Activated T-helper 1 cell treated with anti-CD3 and anti-CD28 coated beads, Interleukin-12 subunit alpha, Interleukin-12 subunit beta, Interleukin-2, Interleukin-4 antibody, amounts not matched to agents 30 ng/mL and 10 ng/mL and 1 ng/mL, durations not matched to agents 14 hours and 24 hours and 36 hours (primary cell): ENCODE measurements at regions not wholly inside any gene's neighbourhood (a gene's known extent, or its start where the extent isn't known, plus 50 kb on each side); places are given as distances from the start of the nearest gene placed in this dataset.
"Not testable (repeated sequence)": the region's sequence is repeated elsewhere in the genome, so short reads cannot be mapped to it uniquely, and the experiment has no call there.

Experiments
- DNase-seq: peaks from one replicate; pipeline ENCODE4 v3.0.0; 2021; ENCODE audit warnings: low spot score
- H3K27ac Mint-ChIP-seq: one replicate; pipeline ENCODE4 v1.8.0; 2021; ENCODE audit warnings: mild to moderate bottlenecking, mixed read lengths
- H3K27me3 Mint-ChIP-seq: one replicate; pipeline ENCODE4 v1.8.0; 2022; ENCODE audit warnings: mild to moderate bottlenecking, moderate library complexity, mixed read lengths; ENCODE audit not compliant: insufficient read depth
- H3K36me3 Mint-ChIP-seq: one replicate; pipeline ENCODE4 v1.8.0; 2021; ENCODE audit warnings: low read depth, mixed read lengths
- H3K4me1 Mint-ChIP-seq: one replicate; pipeline ENCODE4 v1.8.0; 2021; ENCODE audit warnings: low read depth, mixed read lengths
- H3K4me3 Mint-ChIP-seq: one replicate; pipeline ENCODE4 v1.8.0; 2021; ENCODE audit warnings: mild to moderate bottlenecking, moderate library complexity, mixed read lengths
- H3K9me3 Mint-ChIP-seq: one replicate; pipeline ENCODE4 v1.8.0; 2021; ENCODE audit warnings: mixed read lengths
- intact Hi-C: fragments of 100-400 bp; cut with micrococcal nuclease; formaldehyde crosslinking; loops from one replicate; pipeline ENCODE4 v1.15.1; 2024

GRCh38 chr6:81875782-81876293 is 123.4 kb upstream of the TENT5A start:
- no peak for DNase-seq
- Mint-ChIP-seq H3K4me1 (no peaks in the 10 kb centered on the region), H3K4me3 (no peak overlapping the region), H3K36me3 (no peaks in the 10 kb centered on the region), H3K9me3 (peaks cover 11% of the 10 kb centered on the region), H3K27ac (no peak overlapping the region), H3K27me3 (no peaks in the 10 kb centered on the region)
- intact Hi-C loops, result no loop called here

DNA sequence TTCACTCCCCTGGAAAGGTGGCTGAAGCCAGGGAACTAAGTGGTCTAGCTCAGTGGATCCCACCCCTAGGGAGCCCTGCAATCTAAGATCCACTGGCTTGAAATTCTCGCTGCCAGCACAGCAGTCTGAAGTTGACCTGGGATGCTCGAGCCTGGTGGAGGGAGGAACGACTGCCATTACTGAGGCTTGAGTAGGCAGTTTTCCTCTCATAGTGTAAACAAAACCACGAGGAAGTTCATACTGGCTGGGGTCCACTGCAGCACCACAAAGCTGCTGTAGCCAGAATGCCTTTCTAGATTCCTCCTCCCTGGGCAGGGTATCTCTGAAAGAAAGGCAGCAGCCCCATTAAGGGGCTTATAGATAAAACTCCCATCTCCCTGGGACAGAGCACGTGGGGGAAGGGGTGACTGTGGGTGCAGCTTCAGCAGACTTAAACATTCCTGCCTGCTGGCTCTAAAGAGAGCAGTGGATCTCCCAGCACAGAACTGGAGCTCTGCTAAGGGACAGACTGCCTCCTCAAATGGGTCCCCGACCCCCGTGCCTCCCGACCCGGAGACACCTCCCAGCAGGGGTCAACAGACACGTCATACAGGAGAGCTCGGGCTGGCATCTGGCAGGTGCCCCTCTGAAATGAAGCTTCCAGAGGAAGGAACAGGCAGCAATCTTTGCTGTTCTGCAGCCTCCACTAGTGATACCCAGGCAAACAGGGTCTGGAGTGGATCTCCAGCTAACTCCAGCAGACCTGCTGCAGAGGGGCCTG is 117.4 kb upstream of the TENT5A start:
- DNase-seq, H3K4me1 Mint-ChIP-seq, H3K27me3 Mint-ChIP-seq, H3K27ac Mint-ChIP-seq, H3K36me3 Mint-ChIP-seq, H3K4me3 Mint-ChIP-seq, intact Hi-C loops: not testable (repeated sequence)
- H3K9me3 Mint-ChIP-seq, result peaks cover 14% of the 10 kb centered on the region

DNA sequence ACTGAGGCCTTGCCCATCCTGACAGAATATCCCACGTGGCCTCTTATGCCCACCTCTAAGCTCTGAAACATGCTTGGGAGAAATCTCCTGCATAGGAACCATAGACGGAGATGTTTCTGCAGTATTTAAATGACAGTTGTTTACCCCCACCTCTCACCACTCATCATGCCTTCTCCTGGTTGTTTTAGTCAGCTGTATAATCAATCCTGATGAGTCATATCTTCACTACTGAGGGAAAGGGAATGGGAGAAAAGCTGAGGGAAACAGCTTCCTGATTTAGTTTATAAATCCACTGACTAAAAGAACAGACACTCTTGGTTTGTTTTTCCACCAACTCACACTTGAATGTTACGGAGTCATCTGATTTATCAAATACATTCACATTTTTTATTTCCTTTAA is 113.2 kb upstream of the TENT5A start:
- H3K4me1 Mint-ChIP-seq, result no peaks in the 10 kb centered on the region
- no peak overlapping the region for H3K27ac Mint-ChIP-seq
- DNase-seq, result no peak
- H3K27me3 Mint-ChIP-seq, result no peaks in the 10 kb centered on the region
- intact Hi-C loops, result no loop called here
- peaks cover 2% of the 10 kb centered on the region for H3K9me3 Mint-ChIP-seq
- H3K4me3 Mint-ChIP-seq, result no peak overlapping the region
- no peaks in the 10 kb centered on the region for H3K36me3 Mint-ChIP-seq

GRCh38 chr6:81864124-81864523 is 111.6 kb upstream of the TENT5A start:
- H3K4me1 Mint-ChIP-seq, result no peaks in the 10 kb centered on the region

DNA sequence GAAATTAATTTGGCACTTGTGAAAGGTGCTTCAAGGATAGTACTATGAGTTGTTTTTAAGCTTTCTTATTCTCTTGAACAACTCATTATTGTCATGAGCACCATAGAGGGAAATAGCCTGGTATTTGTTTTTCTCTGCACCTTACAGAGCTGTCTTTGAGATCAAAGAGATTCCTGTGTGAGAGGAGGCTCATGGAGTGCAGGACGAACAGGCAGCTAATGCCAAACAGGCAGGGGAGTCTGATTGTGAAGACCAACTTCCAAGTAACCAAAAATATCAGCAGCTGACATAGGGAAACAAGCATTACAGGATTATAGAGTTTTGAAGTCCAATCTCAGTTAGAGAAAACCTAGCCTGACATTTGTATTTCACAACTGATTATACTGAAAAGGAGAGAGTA is 110.6 kb upstream of the TENT5A start:
- Mint-ChIP-seq H3K27ac (no peak overlapping the region), H3K4me1 (no peaks in the 10 kb centered on the region), H3K36me3 (no peaks in the 10 kb centered on the region), H3K4me3 (no peak overlapping the region), H3K9me3 (no peaks in the 10 kb centered on the region), H3K27me3 (no peaks in the 10 kb centered on the region)
- DNase-seq, result no peak
- intact Hi-C loops, result no loop called here

More at GRCh38 chr6:81864124-81864523, 111.6 kb upstream of the TENT5A start:
- no peak overlapping the region for H3K27ac Mint-ChIP-seq
- H3K36me3 Mint-ChIP-seq, result no peaks in the 10 kb centered on the region
- H3K9me3 Mint-ChIP-seq, result no peaks in the 10 kb centered on the region
- no peaks in the 10 kb centered on the region for H3K27me3 Mint-ChIP-seq
- intact Hi-C loops, result no loop called here
- no peak for DNase-seq
- no peak overlapping the region for H3K4me3 Mint-ChIP-seq

- DNase-seq, result no peak
- Mint-ChIP-seq H3K9me3 (no peaks in the 10 kb centered on the region), H3K4me1 (no peaks in the 10 kb centered on the region), H3K36me3 (no peaks in the 10 kb centered on the region), H3K27me3 (no peaks in the 10 kb centered on the region), H3K27ac (no peak overlapping the region), H3K4me3 (no peak overlapping the region)
- intact Hi-C loops, result no loop called here
Measured at GRCh38 chr6:81861281-81861680, 108.8 kb upstream of the TENT5A start.

DNA sequence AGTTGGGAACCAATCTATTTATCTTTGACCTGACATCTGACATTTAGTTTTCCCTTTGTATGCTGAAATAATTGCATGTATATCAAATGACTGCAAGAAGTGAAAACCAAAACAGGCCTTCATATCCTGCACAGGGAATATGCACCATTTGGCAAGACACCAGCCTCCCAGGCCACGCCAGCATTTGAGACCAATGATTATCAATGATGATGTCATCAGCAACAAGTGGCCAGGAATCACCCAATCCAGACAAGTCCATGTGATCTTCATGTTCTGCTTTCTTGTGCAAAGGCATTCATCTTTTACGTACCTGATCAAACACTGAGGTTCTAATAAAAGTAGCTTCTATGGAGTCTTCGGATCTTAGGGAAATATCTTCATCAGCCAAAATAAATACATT is 107.4 kb upstream of the TENT5A start:
- no peak for DNase-seq
- H3K27me3 Mint-ChIP-seq, result no peaks in the 10 kb centered on the region
- no peaks in the 10 kb centered on the region for H3K9me3 Mint-ChIP-seq
- no peaks in the 10 kb centered on the region for H3K36me3 Mint-ChIP-seq
- no peaks in the 10 kb centered on the region for H3K4me1 Mint-ChIP-seq
- no peak overlapping the region for H3K4me3 Mint-ChIP-seq
- H3K27ac Mint-ChIP-seq, result no peak overlapping the region
- intact Hi-C loops, result no loop called here

GRCh38 chr6:81857812-81858211 is 105.3 kb upstream of the TENT5A start:
- Mint-ChIP-seq H3K4me3 (no peak overlapping the region), H3K27me3 (no peaks in the 10 kb centered on the region), H3K27ac (no peak overlapping the region), H3K4me1 (no peaks in the 10 kb centered on the region), H3K9me3 (no peaks in the 10 kb centered on the region), H3K36me3 (no peaks in the 10 kb centered on the region)
- intact Hi-C loops, result no loop called here
- no peak for DNase-seq

DNA sequence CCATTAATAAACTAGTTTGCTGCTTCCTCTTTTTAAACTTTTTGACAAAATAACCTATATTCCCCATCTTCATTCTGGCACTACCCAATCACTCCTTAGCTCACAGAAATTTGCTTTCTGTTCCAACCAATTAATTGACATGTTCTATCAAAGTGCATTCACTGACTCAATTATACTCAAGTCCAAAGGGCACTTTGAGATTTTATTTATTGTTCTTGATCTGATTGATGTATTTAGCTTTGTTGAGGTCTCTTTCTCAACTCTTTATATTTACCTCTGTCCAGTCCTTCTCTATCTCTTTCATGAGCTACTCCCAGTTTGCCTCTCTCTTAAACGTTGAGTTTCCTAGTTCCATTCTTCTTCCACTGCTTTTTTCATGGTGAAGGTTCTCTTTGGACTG is 104.4 kb upstream of the TENT5A start:
- DNase-seq, result no peak
- Mint-ChIP-seq H3K4me1 (no peaks in the 10 kb centered on the region), H3K9me3 (no peaks in the 10 kb centered on the region), H3K27me3 (no peaks in the 10 kb centered on the region), H3K27ac (no peak overlapping the region), H3K4me3 (no peak overlapping the region), H3K36me3 (no peaks in the 10 kb centered on the region)
- intact Hi-C loops, result no loop called here

DNA sequence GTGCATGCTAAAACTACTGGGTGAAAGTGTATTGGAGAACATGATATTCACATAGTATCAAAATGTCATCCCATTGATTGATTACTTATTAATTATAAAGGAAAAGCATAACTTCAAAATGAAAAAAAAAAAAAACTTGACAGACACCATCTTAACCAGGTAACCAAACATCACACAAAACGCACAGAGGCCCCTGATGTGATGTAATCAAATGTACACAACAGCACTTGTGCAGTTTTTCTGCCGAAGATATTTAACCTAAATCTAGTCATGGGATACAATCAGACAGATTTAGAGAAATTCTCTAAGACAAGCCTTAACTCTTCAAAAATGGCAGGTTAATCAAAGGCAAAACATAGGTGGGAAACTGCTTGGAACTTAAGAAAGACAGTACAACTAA is 102.0 kb upstream of the TENT5A start:
- Mint-ChIP-seq H3K27ac (no peak overlapping the region), H3K4me3 (no peak overlapping the region), H3K9me3 (no peaks in the 10 kb centered on the region), H3K27me3 (no peaks in the 10 kb centered on the region), H3K36me3 (no peaks in the 10 kb centered on the region), H3K4me1 (no peaks in the 10 kb centered on the region)
- no peak for DNase-seq
- intact Hi-C loops, result no loop called here

DNA sequence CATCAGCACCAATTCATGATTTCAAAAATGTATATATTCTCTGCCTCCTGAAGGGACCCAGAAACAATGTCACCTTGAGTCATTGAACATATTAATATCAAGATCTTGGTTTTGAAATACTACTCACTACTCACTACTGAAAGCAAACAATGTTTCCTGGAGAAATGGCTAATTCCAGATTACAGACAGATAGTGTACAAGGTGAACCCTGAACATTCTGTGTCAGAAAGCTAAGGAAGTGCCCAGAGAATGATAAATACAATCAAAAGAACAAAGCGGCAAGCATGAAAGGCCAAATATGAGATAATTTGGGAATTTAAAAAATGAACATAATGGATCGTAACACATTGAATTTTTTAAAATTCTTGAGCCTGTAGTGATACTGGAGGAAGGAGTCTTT is 101.5 kb upstream of the TENT5A start:
- H3K9me3 Mint-ChIP-seq, result no peaks in the 10 kb centered on the region
- no peaks in the 10 kb centered on the region for H3K4me1 Mint-ChIP-seq
- intact Hi-C loops, result no loop called here
- H3K27ac Mint-ChIP-seq, result no peak overlapping the region
- H3K27me3 Mint-ChIP-seq, result no peaks in the 10 kb centered on the region
- H3K36me3 Mint-ChIP-seq, result no peaks in the 10 kb centered on the region
- no peak overlapping the region for H3K4me3 Mint-ChIP-seq
- no peak for DNase-seq

GRCh38 chr6:81849248-81849647 is 96.8 kb upstream of the TENT5A start:
- Mint-ChIP-seq H3K9me3 (no peaks in the 10 kb centered on the region), H3K27me3 (no peaks in the 10 kb centered on the region), H3K36me3 (no peaks in the 10 kb centered on the region), H3K27ac (no peak overlapping the region), H3K4me1 (no peaks in the 10 kb centered on the region), H3K4me3 (no peak overlapping the region)
- DNase-seq, result no peak
- intact Hi-C loops, result no loop called here

DNA sequence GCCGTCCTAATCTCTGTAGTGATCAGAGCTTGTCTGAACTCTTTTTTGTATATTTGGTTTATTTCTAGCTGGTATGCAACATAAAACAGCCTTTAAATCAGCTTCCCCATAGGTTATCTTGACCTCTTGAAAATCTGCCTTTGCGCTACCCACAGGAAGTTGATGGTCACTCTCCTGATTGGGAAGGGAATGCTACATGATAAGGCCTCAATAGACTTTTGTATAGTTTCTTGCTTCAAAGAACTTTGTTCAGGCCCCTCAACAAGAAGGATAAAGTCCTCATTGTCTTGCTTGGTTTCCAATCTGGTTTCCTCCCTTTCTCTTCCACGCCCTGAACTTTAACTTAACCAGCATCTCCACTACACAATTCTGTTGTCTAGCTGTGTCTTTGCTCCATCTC is 95.4 kb upstream of the TENT5A start:
- H3K27me3 Mint-ChIP-seq, result no peaks in the 10 kb centered on the region
- no peak overlapping the region for H3K4me3 Mint-ChIP-seq
- no peaks in the 10 kb centered on the region for H3K9me3 Mint-ChIP-seq
- no peaks in the 10 kb centered on the region for H3K36me3 Mint-ChIP-seq
- H3K4me1 Mint-ChIP-seq, result no peaks in the 10 kb centered on the region
- DNase-seq, result no peak
- intact Hi-C loops, result no loop called here
- H3K27ac Mint-ChIP-seq, result no peak overlapping the region

- Mint-ChIP-seq H3K4me3 (no peak overlapping the region), H3K27ac (no peak overlapping the region), H3K36me3 (no peaks in the 10 kb centered on the region), H3K4me1 (no peaks in the 10 kb centered on the region), H3K9me3 (no peaks in the 10 kb centered on the region), H3K27me3 (no peaks in the 10 kb centered on the region)
- intact Hi-C loops, result no loop called here
- no peak for DNase-seq
Measured at GRCh38 chr6:81844686-81845085, 92.2 kb upstream of the TENT5A start.
